BLaER1 treated with 17β-estradiol and CSF1 and Interleukin-3, amounts not matched to agents 10 nM and 100 nM (cell line): ENCODE measurements at regions not wholly inside any gene's neighbourhood (a gene's known extent, or its start where the extent isn't known, plus 50 kb on each side); places are given as distances from the start of the nearest gene placed in this dataset.

Experiments
- H3K27ac ChIP-seq, 11 experiments: shearing (Covaris generic); formaldehyde crosslinking; 2 replicates each; pipeline ENCODE4 v1.8.1; 2022
- H3K27me3 ChIP-seq, 11 experiments: shearing (Covaris generic); formaldehyde crosslinking; 2 replicates each; pipeline ENCODE4 v1.8.1; 2022
- H3K36me3 ChIP-seq, 11 experiments: shearing (Covaris generic); formaldehyde crosslinking; 2 replicates each; pipeline ENCODE4 v1.8.1; 2022
- H3K4me1 ChIP-seq, 10 experiments: shearing (Covaris generic); formaldehyde crosslinking; 2 replicates each; pipeline ENCODE4 v1.8.1; 2022
- H3K4me2 ChIP-seq, 11 experiments: shearing (Covaris generic); formaldehyde crosslinking; 2 replicates each; pipeline ENCODE4 v1.8.1; 2022
- H3K4me3 ChIP-seq, 10 experiments: shearing (Covaris generic); formaldehyde crosslinking; 2 replicates each; pipeline ENCODE4 v1.8.1; 2022
- H3K9ac ChIP-seq, 11 experiments: shearing (Covaris generic); formaldehyde crosslinking; 2 replicates each; pipeline ENCODE4 v1.8.1; 2022
- H3K9me3 ChIP-seq, 11 experiments: shearing (Covaris generic); formaldehyde crosslinking; replicated peaks in 1 of 11; 2 replicates each; pipeline ENCODE4 v1.8.1; 2022
- H4K20me1 ChIP-seq, 11 experiments: shearing (Covaris generic); formaldehyde crosslinking; 2 replicates each; pipeline ENCODE4 v1.8.1; 2022
- Cebpa-rat ChIP-seq, 11 experiments: shearing (Covaris generic); IDR thresholded peaks; 2 replicates each; pipeline ENCODE4 v1.8.1; 2022

DNA sequence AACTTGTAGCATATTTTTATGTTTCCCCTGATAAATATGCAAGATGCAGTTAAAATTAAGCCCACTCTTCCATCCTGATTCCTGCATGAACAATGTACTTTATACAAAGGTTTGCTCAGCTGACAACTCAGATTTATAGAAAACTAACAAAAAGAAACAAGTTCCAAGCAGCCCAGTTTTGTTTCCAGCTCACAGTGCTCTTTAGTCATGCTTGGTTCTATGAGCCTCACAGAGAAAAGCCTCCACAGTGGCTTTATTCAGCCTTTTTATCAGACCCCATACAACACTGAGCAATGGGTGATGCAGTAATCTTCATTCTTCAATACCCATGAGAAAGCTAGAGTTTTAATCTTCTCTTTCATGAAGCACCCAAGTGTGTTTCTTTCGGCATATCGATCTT is 329.6 kb downstream of the SLCO4C1 start:
- Histone ChIP-seq H3K4me1 (no peaks in the 10 kb centered on the region), H3K4me2 (no peak overlapping the region), H3K36me3 (no peaks in the 10 kb centered on the region), H3K9ac (no peak overlapping the region), H3K27ac (no peak overlapping the region), H3K27me3 (no peaks in the 10 kb centered on the region), H4K20me1 (no peaks in the 10 kb centered on the region), H3K9me3 (peaks cover 0 to 2% (median 0%) of the 10 kb centered on the region in 11 experiments; a peak in 3 of 22 replicates), H3K4me3 (no peak overlapping the region)
- TF ChIP-seq Cebpa-rat (IDR thresholded peaks at IDR 0.05): no peak

DNA sequence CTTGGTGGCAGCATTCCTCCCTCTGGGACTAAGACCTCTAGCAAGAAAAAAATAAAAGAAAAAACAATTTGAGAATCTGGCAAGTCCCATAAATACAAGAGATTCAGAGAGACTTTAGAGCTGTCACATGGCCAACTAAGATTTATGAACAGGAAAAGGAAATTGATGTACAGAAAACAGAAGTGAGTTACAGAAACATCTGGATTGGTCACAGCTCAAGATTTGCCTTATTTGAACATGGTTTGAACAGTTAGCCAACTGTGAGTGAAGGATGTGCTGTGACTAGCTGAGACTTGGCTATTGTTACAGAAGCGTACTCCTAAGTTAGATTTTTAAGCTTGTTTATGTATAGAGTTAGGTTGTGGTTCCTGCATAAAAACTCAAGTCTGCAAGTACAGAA is 340.2 kb downstream of the SLCO4C1 start:
- Histone ChIP-seq H4K20me1 (no peaks in the 10 kb centered on the region), H3K4me3 (no peak overlapping the region), H3K4me1 (peaks cover 0 to 12% (median 0%) of the 10 kb centered on the region in 10 experiments; a peak in 3 of 20 replicates), H3K27ac (no peak overlapping the region), H3K4me2 (peak overlapping the region in 2 of 11 experiments; percentile 14 to 23; a peak in 1 of 22 replicates), H3K27me3 (no peaks in the 10 kb centered on the region), H3K9me3 (peaks cover 0 to 12% (median 0%) of the 10 kb centered on the region in 11 experiments; a peak in 4 of 22 replicates), H3K9ac (no peak overlapping the region), H3K36me3 (no peaks in the 10 kb centered on the region)
- TF ChIP-seq Cebpa-rat (IDR thresholded peaks at IDR 0.05): no peak

DNA sequence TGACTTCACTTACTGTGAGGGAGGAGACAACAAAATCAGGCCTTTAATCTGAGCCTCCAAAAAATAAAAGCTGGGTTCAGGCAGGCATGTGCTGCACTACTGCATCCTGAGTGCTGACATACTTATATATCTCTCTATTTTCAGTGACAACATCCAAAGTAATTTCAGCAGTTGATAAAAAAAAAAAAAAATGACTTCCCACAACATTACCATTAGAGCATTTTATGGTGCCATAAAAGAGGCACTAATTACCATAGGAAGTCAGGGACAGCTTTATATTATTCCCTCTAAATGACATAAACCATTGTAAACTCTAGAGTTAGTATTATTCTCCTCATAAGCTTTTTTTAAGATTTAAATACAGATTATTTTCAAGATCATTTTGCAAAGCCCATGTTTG is 346.1 kb downstream of the SLCO4C1 start:
- Histone ChIP-seq H3K4me2 (no peak overlapping the region), H4K20me1 (no peaks in the 10 kb centered on the region), H3K4me3 (no peak overlapping the region), H3K9me3 (peaks cover 0 to 3% (median 0%) of the 10 kb centered on the region in 11 experiments; a peak in 5 of 22 replicates), H3K9ac (no peak overlapping the region), H3K4me1 (no peaks in the 10 kb centered on the region), H3K27ac (no peak overlapping the region), H3K27me3 (no peaks in the 10 kb centered on the region), H3K36me3 (no peaks in the 10 kb centered on the region)
- TF ChIP-seq Cebpa-rat (IDR thresholded peaks at IDR 0.05): no peak

DNA sequence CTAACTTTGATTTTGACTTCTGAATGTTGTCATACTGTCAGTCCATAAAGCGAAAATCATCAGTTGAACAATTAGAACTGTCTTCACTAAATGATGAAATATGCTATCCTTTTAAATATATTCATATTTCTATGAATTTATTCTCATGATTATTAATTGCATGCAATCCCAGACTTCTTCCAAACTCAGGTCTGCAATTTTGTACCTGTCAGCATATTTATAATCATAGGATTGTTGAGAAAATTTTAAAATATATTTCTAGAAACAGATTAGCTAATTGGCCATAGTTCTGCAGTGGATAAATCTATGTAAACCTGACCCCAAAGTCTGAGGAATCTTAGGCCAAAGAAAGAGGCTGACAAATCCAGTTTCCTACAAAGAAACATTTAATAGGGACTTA is 347.5 kb downstream of the SLCO4C1 start:
- Histone ChIP-seq H3K27me3 (no peaks in the 10 kb centered on the region), H3K27ac (no peak overlapping the region), H3K4me3 (no peak overlapping the region), H4K20me1 (no peaks in the 10 kb centered on the region), H3K9ac (no peak overlapping the region), H3K4me1 (peaks cover 2 to 8% (median 6%) of the 10 kb centered on the region in 10 experiments; a peak in 18 of 20 replicates), H3K9me3 (peaks cover 0 to 17% (median 6%) of the 10 kb centered on the region in 11 experiments; a peak in 11 of 22 replicates), H3K4me2 (no peak overlapping the region), H3K36me3 (no peaks in the 10 kb centered on the region)
- TF ChIP-seq Cebpa-rat (IDR thresholded peaks at IDR 0.05): no peak

DNA sequence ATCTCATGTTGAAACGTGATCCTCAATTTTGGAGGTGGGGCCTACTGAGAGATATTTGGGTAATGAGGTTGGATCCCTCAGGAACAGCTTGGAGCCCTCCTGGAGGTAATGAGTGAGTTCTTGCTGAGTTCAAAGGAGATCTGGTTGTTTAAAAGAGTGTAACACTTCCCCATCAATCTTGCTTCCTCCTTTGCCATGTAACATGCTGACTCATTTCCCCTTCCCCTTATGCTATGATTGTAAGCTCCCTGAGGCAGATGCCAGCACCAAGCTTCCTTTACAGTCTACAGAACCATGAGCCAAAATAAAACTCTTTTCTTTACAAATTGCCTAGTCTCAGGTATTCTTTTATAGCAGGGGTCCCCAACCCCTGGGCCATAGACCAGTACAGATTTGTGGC is 352.3 kb downstream of the SLCO4C1 start:
- H3K27ac ChIP-seq: peak overlapping the region in 10 of 11 experiments; percentile 27 to 72 (median 52); a peak in 20 of 22 replicates
- no peak for TF ChIP-seq Cebpa-rat (IDR thresholded peaks at IDR 0.05)
- peaks cover 18 to 34% (median 27%) of the 10 kb centered on the region in 10 experiments for H3K4me1 ChIP-seq
- H3K36me3 ChIP-seq: no peaks in the 10 kb centered on the region
- H3K9ac ChIP-seq: no peak overlapping the region
- no peaks in the 10 kb centered on the region for H4K20me1 ChIP-seq
- no peak overlapping the region for H3K4me3 ChIP-seq
- no peaks in the 10 kb centered on the region for H3K27me3 ChIP-seq
- peaks cover 0 to 22% (median 9%) of the 10 kb centered on the region in 11 experiments; a peak in 11 of 22 replicates for H3K9me3 ChIP-seq
- peak overlapping the region; percentile 13 to 69 (median 57); a peak in 20 of 22 replicates for H3K4me2 ChIP-seq

DNA sequence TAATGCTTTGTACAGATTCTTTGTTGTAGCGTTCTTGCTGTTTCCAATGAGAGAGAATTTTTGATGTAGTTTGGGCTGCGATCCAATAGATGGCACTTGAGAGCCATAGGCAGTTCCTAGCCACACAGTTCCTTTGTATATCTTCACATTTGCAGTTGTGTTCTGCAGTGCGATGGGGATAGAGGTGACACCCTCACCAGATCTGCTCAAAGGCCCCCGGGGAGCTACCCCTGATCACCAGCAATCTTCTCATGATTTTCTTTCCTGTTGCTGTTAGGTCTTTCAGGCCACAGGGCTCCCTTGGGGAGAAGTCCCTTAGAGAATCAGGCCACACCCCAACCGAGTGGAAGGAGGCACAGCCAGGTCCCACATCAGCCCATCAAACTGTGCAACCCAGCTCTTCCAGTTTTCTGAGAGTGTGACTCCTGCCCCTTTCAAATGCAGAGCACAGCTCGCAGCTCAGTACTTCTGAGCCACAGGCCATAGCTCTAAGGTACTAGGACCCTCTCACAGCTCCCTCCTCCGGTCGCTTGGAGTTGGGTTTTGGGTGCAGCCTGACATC is 353.7 kb downstream of the SLCO4C1 start:
- Histone ChIP-seq H4K20me1 (no peaks in the 10 kb centered on the region), H3K4me3 (no peak overlapping the region), H3K9ac (peak overlapping the region in 2 of 11 experiments; percentile 37 to 50; a peak in 2 of 22 replicates), H3K27ac (peak overlapping the region in 9 of 11 experiments; percentile 31 to 72 (median 54); a peak in 15 of 22 replicates), H3K4me2 (peak overlapping the region; percentile 47 to 69 (median 57)), H3K9me3 (peaks cover 0 to 22% (median 9%) of the 10 kb centered on the region in 11 experiments; a peak in 11 of 22 replicates), H3K4me1 (peaks cover 18 to 34% (median 27%) of the 10 kb centered on the region in 10 experiments), H3K27me3 (no peaks in the 10 kb centered on the region), H3K36me3 (no peaks in the 10 kb centered on the region)
- no peak for TF ChIP-seq Cebpa-rat (IDR thresholded peaks at IDR 0.05)

DNA sequence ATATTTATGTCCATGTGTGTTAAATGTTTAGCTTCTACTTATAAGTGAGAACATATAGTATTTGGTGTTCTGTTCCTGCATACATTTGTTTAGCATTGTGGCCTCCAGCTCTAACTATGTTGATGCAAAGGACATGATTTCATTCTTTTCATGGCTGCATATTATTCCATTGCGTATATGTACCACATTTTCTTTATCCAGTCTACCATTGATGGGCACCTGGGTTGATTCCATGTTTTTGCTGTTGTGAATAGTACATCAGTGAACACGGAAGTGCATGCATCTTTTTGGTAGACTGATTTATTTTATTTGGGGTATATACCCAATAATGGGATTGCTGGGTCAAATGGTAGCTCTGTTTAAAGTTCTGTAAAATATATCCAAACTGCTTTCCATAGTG is 359.0 kb downstream of the SLCO4C1 start:
- TF ChIP-seq Cebpa-rat (IDR thresholded peaks at IDR 0.05): no peak
- no peak overlapping the region for H3K27ac ChIP-seq
- H3K4me1 ChIP-seq: peaks cover 0 to 10% (median 7%) of the 10 kb centered on the region in 10 experiments; a peak in 17 of 20 replicates

DNA sequence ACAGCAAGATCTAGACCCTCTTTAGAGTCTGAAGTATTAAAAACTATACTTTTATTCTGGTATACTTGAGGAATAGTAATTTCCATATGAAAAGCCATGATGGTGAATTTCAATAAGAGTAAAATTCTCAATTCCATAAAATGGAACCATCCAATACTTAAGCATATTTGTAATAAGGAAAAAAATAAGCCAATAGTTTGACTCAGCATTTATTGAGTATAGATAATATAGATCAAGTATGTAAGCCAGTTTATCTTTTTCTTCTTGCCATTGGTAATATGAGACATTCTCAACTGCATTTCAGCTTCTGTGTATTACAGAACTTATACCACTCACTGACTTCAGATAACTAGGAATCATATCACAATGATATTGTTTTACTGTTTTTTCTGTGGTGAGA is 361.0 kb downstream of the SLCO4C1 start:
- Histone ChIP-seq H3K4me1 (no peaks in the 10 kb centered on the region), H3K4me2 (no peak overlapping the region), H4K20me1 (no peaks in the 10 kb centered on the region), H3K4me3 (no peak overlapping the region), H3K27me3 (no peaks in the 10 kb centered on the region), H3K27ac (no peak overlapping the region), H3K36me3 (no peaks in the 10 kb centered on the region), H3K9ac (no peak overlapping the region), H3K9me3 (no peaks in the 10 kb centered on the region)
- TF ChIP-seq Cebpa-rat (IDR thresholded peaks at IDR 0.05): no peak

More for the DNA sequence above, 359.0 kb downstream of the SLCO4C1 start:
- H4K20me1 ChIP-seq: no peaks in the 10 kb centered on the region
- no peak overlapping the region for H3K4me2 ChIP-seq
- no peaks in the 10 kb centered on the region for H3K9me3 ChIP-seq
- no peaks in the 10 kb centered on the region for H3K27me3 ChIP-seq
- no peaks in the 10 kb centered on the region for H3K36me3 ChIP-seq
- H3K9ac ChIP-seq: no peak overlapping the region
- H3K4me3 ChIP-seq: no peak overlapping the region

DNA sequence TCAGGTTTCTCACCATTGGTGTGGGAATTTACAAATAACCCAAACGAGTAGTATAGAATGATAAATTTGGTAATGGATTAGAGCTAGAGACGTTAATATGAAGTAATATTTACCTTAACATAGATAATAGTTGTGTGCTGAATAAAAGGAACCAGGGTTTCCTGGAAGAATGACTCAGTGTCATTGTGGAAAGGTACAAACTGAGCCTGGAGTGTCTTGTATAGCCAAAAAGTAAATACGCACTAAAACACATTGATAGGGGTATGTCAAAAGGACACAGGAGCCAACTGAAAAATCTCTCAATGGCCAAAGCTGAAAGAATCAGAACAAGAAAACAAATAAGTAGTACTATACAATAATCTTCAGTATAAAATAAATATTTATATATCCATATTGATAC is 363.5 kb downstream of the SLCO4C1 start:
- Histone ChIP-seq H3K27ac (no peak overlapping the region), H3K9ac (no peak overlapping the region), H3K36me3 (no peaks in the 10 kb centered on the region), H3K27me3 (no peaks in the 10 kb centered on the region), H4K20me1 (no peaks in the 10 kb centered on the region), H3K4me2 (no peak overlapping the region), H3K4me3 (no peak overlapping the region), H3K9me3 (no peaks in the 10 kb centered on the region), H3K4me1 (no peaks in the 10 kb centered on the region)
- TF ChIP-seq Cebpa-rat (IDR thresholded peaks at IDR 0.05): no peak

DNA sequence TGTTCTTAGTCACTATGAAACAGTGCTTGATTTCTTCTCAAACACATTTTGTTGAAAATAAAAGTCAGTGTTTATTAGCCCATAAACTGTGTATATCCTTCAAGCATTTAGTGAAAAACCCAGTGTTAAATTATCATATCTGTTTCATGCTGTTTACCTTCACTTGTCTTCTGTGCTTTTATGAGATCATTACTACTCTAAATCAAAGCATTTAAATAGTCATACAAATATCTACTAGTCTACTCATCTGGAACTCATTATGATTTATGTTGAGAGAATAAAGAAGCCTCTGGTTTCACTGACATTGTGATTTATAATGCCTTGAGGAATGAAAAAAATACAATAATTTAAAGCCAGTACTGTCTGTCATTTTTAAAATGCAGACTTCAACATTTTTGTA is 366.5 kb downstream of the SLCO4C1 start:
- Histone ChIP-seq H3K4me3 (no peak overlapping the region), H3K27ac (no peak overlapping the region), H3K4me2 (no peak overlapping the region), H3K9ac (no peak overlapping the region), H3K9me3 (no peaks in the 10 kb centered on the region), H3K36me3 (no peaks in the 10 kb centered on the region), H4K20me1 (no peaks in the 10 kb centered on the region), H3K27me3 (no peaks in the 10 kb centered on the region), H3K4me1 (no peaks in the 10 kb centered on the region)
- no peak for TF ChIP-seq Cebpa-rat (IDR thresholded peaks at IDR 0.05)
